B cell (primary cell): ENCODE measurements at regions not wholly inside any gene's neighbourhood (a gene's known extent, or its start where the extent isn't known, plus 50 kb on each side); places are given as distances from the start of the nearest gene placed in this dataset.

Experiments
- CTCF ChIP-seq: fragments of 200-600 bp; IDR thresholded peaks from one replicate; pipeline ENCODE4 v1.8.0; 2022; ENCODE audit warnings: antibody characterized with exemption, mild to moderate bottlenecking
- EZH2 ChIP-seq: IDR thresholded peaks from 2 replicates; pipeline ENCODE4 v1.6.1; 2012; ENCODE audit warnings: borderline replicate concordance, low read depth, mild to moderate bottlenecking, moderate library complexity, low read length; ENCODE audit not compliant: insufficient read depth, poor library complexity, severe bottlenecking

- TF ChIP-seq CTCF (no peak), EZH2 (no peak)
Observed at GRCh38 chrY:7816567-7816966, 905.0 kb upstream of the AMELY start.
